ENCODE measurements at regions not wholly inside any gene's neighbourhood (a gene's known extent, or its start where the extent isn't known, plus 50 kb on each side); places are given as distances from the start of the nearest gene placed in this dataset.
"Not testable (repeated sequence)": the region's sequence is repeated elsewhere in the genome, so short reads cannot be mapped to it uniquely, and the experiment has no call there.

- no TSS peak for BruUV-seq (replicated peaks)
- ATAC-seq (no peak), DNase-seq (ENCODE audit: low read depth, low spot score) (no peak)
- no peaks in the 10 kb centered on the region for H3K9me3 ChIP-seq (ENCODE audit: control insufficient read depth, insufficient read depth, low read depth, low read length)
- H3K27ac ChIP-seq (ENCODE audit: low read length): peak overlapping the region; percentile 100
- no peaks in the 10 kb centered on the region for H3K27me3 ChIP-seq (ENCODE audit: control insufficient read depth, insufficient read depth, low read length)
- H3K4me1 ChIP-seq (ENCODE audit: control insufficient read depth, insufficient read depth, low read length): peaks cover 43% of the 10 kb centered on the region
- H3K36me3 ChIP-seq (ENCODE audit: control insufficient read depth, insufficient read depth, low read length): no peaks in the 10 kb centered on the region; the same call in 1 of the 2 replicates
- CTCF ChIA-PET: interaction anchor here (1.1 kb wide), 1 partner anchor 34 kb away, joined by 3 read pairs; no protein-coding TSS in a partner anchor
- peak overlapping the region in 1 of 2 experiments; percentile 23; a peak in 3 of 4 replicates for H3K4me3 ChIP-seq (ENCODE audit: low read depth in 2 of 2, low read length in 2 of 2)
- intact Hi-C loops (cut with micrococcal nuclease; ENCODE audit: unreplicated experiment) (no loop called here), in situ Hi-C loops (cut with HindIII; ENCODE audit: low pct_unique_long_range_greater_than_20kb, low sequenced_read_pairs) (no loop called here)
- POLR2A ChIA-PET: interaction anchor here (0.5 to 1.4 kb wide), 2 partner anchors 9 to 21 kb away, joined by 4 to 16 read pairs; a partner anchor contains a TSS
- no peak for TF ChIP-seq REST (IDR thresholded peaks at IDR 0.05; ENCODE audit: insufficient read depth in 1 of 2, low read depth in 2 of 2, low read length in 1 of 2)
- no peak for TF ChIP-seq TCF7L2 (IDR thresholded peaks at IDR 0.05; ENCODE audit: low read depth, low read length)
- TF ChIP-seq, protein P1, sequence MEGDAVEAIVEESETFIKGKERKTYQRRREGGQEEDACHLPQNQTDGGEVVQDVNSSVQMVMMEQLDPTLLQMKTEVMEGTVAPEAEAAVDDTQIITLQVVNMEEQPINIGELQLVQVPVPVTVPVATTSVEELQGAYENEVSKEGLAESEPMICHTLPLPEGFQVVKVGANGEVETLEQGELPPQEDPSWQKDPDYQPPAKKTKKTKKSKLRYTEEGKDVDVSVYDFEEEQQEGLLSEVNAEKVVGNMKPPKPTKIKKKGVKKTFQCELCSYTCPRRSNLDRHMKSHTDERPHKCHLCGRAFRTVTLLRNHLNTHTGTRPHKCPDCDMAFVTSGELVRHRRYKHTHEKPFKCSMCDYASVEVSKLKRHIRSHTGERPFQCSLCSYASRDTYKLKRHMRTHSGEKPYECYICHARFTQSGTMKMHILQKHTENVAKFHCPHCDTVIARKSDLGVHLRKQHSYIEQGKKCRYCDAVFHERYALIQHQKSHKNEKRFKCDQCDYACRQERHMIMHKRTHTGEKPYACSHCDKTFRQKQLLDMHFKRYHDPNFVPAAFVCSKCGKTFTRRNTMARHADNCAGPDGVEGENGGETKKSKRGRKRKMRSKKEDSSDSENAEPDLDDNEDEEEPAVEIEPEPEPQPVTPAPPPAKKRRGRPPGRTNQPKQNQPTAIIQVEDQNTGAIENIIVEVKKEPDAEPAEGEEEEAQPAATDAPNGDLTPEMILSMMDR (IDR thresholded peaks at IDR 0.05): no peak
- no peak for TF ChIP-seq POLR2AphosphoS5 (IDR thresholded peaks at IDR 0.05; ENCODE audit: low read depth, low read length)
- no peak for TF ChIP-seq SIN3A (IDR thresholded peaks at IDR 0.05; ENCODE audit: borderline replicate concordance, insufficient read depth, low read depth, low read length)
These were observed 121.3 kb upstream of the PRSS16 start for GRCh38 chr6:27126046-27126814.

DNA sequence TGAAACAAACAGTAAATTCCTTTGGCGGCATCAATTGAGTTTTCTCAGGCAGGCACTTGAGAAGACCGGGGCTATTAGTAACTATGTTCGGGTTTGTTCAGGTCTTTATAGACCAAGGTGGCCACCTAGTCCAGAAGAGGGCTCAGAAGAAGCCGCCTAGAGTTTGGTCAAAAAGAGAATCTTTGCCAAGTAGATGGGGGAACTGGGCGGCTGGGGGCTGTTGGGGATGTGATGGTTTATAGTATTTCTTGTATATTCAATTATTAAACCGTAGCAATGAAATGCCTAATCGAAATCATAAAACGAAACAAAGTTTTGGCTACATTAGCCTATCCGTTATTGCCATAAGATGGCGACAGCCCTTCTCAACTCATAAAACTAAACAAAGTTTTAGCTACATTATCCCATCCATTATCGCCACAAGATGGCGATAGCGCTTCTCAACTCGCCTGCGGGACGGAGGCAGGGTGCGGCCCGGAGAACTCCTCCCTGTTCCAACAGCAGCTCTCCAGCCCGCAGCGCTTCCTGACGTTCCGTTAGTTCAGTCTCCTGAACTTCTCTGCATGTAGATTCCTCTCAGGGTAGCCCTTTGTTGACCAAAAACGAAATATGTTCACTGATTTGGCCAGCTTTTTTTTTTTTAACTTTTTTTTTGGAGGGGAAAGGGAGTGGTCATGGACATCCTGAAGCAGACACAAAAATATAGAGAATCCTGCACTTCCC lies 120.5 kb upstream of the PRSS16 start:
- Histone ChIP-seq H3K4me1 (ENCODE audit: control insufficient read depth, insufficient read depth, low read length) (peaks cover 43% of the 10 kb centered on the region), H3K27me3 (ENCODE audit: control insufficient read depth, insufficient read depth, low read length) (no peaks in the 10 kb centered on the region), H3K4me3 (ENCODE audit: low read depth in 2 of 2, low read length in 2 of 2) (peak overlapping the region; percentile 34 to 67), H3K9me3 (ENCODE audit: control insufficient read depth, insufficient read depth, low read depth, low read length) (no peaks in the 10 kb centered on the region), H3K36me3 (ENCODE audit: control insufficient read depth, insufficient read depth, low read length) (no peaks in the 10 kb centered on the region; the same call in 1 of the 2 replicates), H3K27ac (ENCODE audit: low read length) (peak overlapping the region; percentile 100)
- BruUV-seq (replicated peaks): no TSS peak
- intact Hi-C loops (cut with micrococcal nuclease; ENCODE audit: unreplicated experiment): no loop called here
- DNase-seq (ENCODE audit: low read depth, low spot score) (peak; percentile 92), ATAC-seq (peak; percentile 86)
- POLR2A ChIA-PET: interaction anchor here (0.5 to 1.4 kb wide), 6 partner anchors 8 to 1034 kb away, joined by 3 to 16 read pairs (median 4); a partner anchor contains a TSS
- CTCF ChIA-PET: interaction anchor here (0.7 to 1.5 kb wide), 7 partner anchors 18 to 50 kb away, joined by 3 to 7 read pairs (median 3); no protein-coding TSS in a partner anchor
- TF ChIP-seq TCF7L2 (IDR thresholded peaks at IDR 0.05; ENCODE audit: low read depth, low read length) (0 out of 2 replicates have a peak, but pooled peaks have one; percentile 37), SIN3A (IDR thresholded peaks at IDR 0.05; ENCODE audit: borderline replicate concordance, insufficient read depth, low read depth, low read length) (no peak), REST (IDR thresholded peaks at IDR 0.05; ENCODE audit: insufficient read depth in 1 of 2, low read depth in 2 of 2, low read length in 1 of 2) (no peak), POLR2AphosphoS5 (IDR thresholded peaks at IDR 0.05; ENCODE audit: low read depth, low read length) (peak; percentile 64)
- TF ChIP-seq, protein P1 (IDR thresholded peaks at IDR 0.05): peak; percentile 93
- in situ Hi-C loops (cut with HindIII; ENCODE audit: low pct_unique_long_range_greater_than_20kb, low sequenced_read_pairs): no loop called here

- intact Hi-C loops (cut with micrococcal nuclease; ENCODE audit: unreplicated experiment); ATAC-seq: not testable (repeated sequence)
- POLR2A ChIA-PET: interaction anchor here (0.7 to 1.4 kb wide), 3 partner anchors 15 to 1107 kb away, joined by 3 to 16 read pairs (median 6); a partner anchor contains a TSS
These were observed 119.6 kb upstream of the PRSS16 start for GRCh38 chr6:27127874-27128273.

More at GRCh38 chr6:27127874-27128273, 119.6 kb upstream of the PRSS16 start:
- peak overlapping the region; percentile 34 to 67 for H3K4me3 ChIP-seq (ENCODE audit: low read depth in 2 of 2, low read length in 2 of 2)
- DNase-seq (ENCODE audit: low read depth, low spot score); BruUV-seq (replicated peaks); H3K36me3 ChIP-seq (ENCODE audit: control insufficient read depth, insufficient read depth, low read length); H3K9me3 ChIP-seq (ENCODE audit: control insufficient read depth, insufficient read depth, low read depth, low read length); H3K27me3 ChIP-seq (ENCODE audit: control insufficient read depth, insufficient read depth, low read length); in situ Hi-C loops (cut with HindIII; ENCODE audit: low pct_unique_long_range_greater_than_20kb, low sequenced_read_pairs): not testable (repeated sequence)
- CTCF ChIA-PET: interaction anchor here (1.5 kb wide), 1 partner anchor 49 kb away, joined by 5 read pairs; no protein-coding TSS in a partner anchor
- H3K27ac ChIP-seq (ENCODE audit: low read length): peak overlapping the region; percentile 100
- peaks cover 43% of the 10 kb centered on the region for H3K4me1 ChIP-seq (ENCODE audit: control insufficient read depth, insufficient read depth, low read length)

Data from Panc1 (cell line).